NCI-H69 (cell line): ENCODE measurements at regions not wholly inside any gene's neighbourhood (a gene's known extent, or its start where the extent isn't known, plus 50 kb on each side); places are given as distances from the start of the nearest gene placed in this dataset.
"Not testable (repeated sequence)": the region's sequence is repeated elsewhere in the genome, so short reads cannot be mapped to it uniquely, and the experiment has no call there.

ENCODE experiments used
- DNase-seq: peaks from one replicate; lab custom pipeline; 2025; lab: John Stamatoyannopoulos, UW

- DNase-seq, result no peak
These were observed 90.0 kb upstream of the TNP1 start for GRCh38 chr2:216949700-216950413.

- no peak for DNase-seq
These were observed 87.2 kb upstream of the TNP1 start for GRCh38 chr2:216947055-216947454.

- DNase-seq, result no peak
These were observed 84.9 kb upstream of the TNP1 start for GRCh38 chr2:216944733-216945132.

GRCh38 chr2:216943109-216943508, 83.2 kb upstream of the TNP1 start:
- DNase-seq, result no peak

GRCh38 chr2:216942465-216942864, 82.6 kb upstream of the TNP1 start:
- DNase-seq, result no peak

GRCh38 chr2:216942016-216942415, 82.2 kb upstream of the TNP1 start:
- no peak for DNase-seq

- peak; percentile 83 for DNase-seq
These were observed 77.1 kb upstream of the TNP1 start for GRCh38 chr2:216936954-216937357.

GRCh38 chr2:216934623-216935022, 74.8 kb upstream of the TNP1 start:
- peak; percentile 41 for DNase-seq

GRCh38 chr2:216934151-216934550, 74.3 kb upstream of the TNP1 start:
- DNase-seq, result peak; percentile 18

GRCh38 chr2:216932863-216933548, 73.1 kb upstream of the TNP1 start:
- peak; percentile 37 for DNase-seq

- DNase-seq, result no peak
These were observed 72.4 kb upstream of the TNP1 start for GRCh38 chr2:216932113-216932862.

- no peak for DNase-seq
These were observed 70.9 kb upstream of the TNP1 start for GRCh38 chr2:216930716-216931115.

GRCh38 chr2:216929338-216929737, 69.5 kb upstream of the TNP1 start:
- not testable (repeated sequence) for DNase-seq

GRCh38 chr2:216927163-216927562, 67.3 kb upstream of the TNP1 start:
- DNase-seq, result peak; percentile 44

- peak; percentile 13 for DNase-seq
These were observed 65.9 kb upstream of the TNP1 start for GRCh38 chr2:216925636-216926366.

GRCh38 chr2:216925006-216925405, 65.1 kb upstream of the TNP1 start:
- DNase-seq, result no peak

GRCh38 chr2:216923706-216924105, 63.8 kb upstream of the TNP1 start:
- no peak for DNase-seq

- DNase-seq, result peak; percentile 22
These were observed 62.4 kb upstream of the TNP1 start for GRCh38 chr2:216922175-216922780.

- DNase-seq, result no peak
These were observed 61.1 kb upstream of the TNP1 start for GRCh38 chr2:216920937-216921456.

- no peak for DNase-seq
These were observed 60.4 kb upstream of the TNP1 start for GRCh38 chr2:216920143-216920876.
